CD4-positive, alpha-beta T cell treated with Interleukin-2 at 100 ng/mL for 4 hours (primary cell): ENCODE measurements at regions not wholly inside any gene's neighbourhood (a gene's known extent, or its start where the extent isn't known, plus 50 kb on each side); places are given as distances from the start of the nearest gene placed in this dataset.
"Not testable (repeated sequence)": the region's sequence is repeated elsewhere in the genome, so short reads cannot be mapped to it uniquely, and the experiment has no call there.

Experiments
- DNase-seq: peaks from one replicate; pipeline ENCODE4 v3.0.0-alpha.2; 2020; ENCODE audit warnings: low spot score

DNA sequence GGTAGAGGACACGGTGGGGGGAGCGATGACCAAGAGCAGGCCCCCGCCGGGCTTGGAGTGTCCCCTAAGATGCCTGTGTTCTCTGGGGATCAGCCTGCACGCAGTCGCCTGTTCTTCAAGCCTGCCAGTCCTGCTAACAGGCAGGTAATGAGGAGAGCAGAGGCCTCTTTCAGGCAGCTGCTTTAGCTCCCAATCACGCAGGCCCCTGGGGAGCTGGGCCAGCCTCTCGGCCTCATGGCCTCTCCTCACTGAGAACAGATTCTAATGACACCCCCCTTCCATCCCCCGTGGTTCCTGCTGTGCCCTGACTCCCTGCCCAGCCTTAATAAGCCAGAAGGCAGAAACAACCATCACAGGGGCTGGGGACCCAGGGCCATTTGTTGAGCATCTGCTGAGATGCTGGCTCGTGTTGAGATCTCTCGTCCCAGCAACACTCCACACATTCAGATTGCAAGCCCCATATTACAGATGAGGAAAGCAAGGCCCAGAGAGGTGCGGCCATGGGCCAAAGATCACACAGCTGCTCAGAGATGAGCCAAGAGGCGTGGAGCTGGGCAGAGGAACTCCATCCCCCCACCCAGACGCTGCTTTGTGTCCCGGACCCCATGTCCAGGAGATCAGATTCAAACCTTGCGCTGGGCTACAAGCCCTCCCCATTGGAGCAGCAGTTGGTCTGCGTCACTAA, 71.6 kb upstream of the CASZ1 start:
- DNase-seq = no peak

DNA sequence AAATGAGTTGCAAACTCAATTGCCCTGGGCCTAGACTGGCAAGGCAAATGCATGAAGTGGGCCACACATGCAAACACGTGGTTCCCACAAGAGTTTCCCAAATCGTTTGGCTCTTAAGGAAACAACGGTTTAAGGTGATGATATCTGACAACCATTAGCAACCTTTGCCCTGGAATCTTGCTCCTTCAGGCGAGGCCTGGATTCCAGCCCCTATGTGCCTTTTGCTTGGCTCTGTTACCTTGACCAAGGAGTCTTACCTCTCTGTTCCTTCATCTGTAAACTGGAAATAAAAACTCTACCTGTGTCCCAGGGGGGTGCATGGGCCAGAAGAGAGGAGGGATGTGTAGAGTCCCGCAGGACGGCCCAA, 72.1 kb upstream of the CASZ1 start:
- no peak for DNase-seq

DNA sequence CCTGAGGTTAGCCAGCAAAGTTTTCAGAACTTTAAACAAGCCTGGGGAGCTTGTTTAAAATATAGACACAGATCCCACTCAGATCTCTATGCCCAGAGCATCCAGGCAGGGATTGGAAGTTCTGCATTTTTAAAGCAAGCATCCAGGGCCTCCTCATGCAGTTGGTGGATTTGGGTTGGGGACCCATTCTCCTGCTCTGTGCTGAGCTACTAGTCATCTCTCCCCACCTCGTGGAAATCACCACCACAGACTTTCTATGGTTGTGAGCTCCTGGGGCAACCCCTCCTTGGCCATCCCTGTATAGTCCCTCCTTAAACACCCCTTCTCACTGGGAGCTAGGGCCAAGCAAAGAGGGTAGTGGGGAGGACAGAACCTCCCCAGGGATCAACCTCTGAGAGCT, 73.5 kb upstream of the CASZ1 start:
- no peak for DNase-seq

DNA sequence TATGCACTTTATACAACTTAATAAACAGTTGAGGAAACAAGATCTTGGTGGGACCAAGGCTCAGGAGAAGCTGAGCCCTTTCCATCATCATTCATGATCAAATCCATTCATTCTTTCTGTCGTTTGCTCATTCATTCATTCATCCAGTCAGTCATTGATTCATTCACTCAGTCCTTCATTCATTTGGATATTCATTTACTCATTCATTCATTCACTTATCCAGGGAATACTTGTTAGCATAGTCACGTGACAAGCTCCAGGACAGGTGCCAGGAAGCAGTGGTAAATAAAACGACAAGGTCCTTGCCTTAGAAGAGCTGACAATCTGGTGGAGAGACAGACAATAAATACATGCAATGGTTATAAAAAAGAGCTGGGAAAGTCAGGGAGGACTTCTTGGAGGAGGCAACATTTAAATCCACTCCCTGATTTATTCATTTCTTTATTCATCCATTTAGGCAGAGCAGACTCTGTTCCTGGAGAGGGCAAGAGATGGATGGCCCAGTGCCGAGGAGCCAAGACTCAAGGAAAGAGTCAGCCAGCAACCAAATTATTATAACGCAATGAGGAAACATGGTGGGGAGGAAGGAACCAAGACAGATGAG, 74.1 kb upstream of the CASZ1 start:
- DNase-seq = no peak

GRCh38 chr1:10873189-10873588, 76.7 kb upstream of the CASZ1 start:
- DNase-seq = no peak

- DNase-seq = no peak
Observed at GRCh38 chr1:10874351-10874750, 77.9 kb upstream of the CASZ1 start.

GRCh38 chr1:10877894-10878293, 81.4 kb upstream of the CASZ1 start:
- DNase-seq = no peak

- DNase-seq = no peak
Observed at GRCh38 chr1:10878469-10878868, 82.0 kb upstream of the CASZ1 start.

- no peak for DNase-seq
Observed at GRCh38 chr1:10880063-10880462, 83.6 kb upstream of the CASZ1 start.

GRCh38 chr1:10881046-10881445, 84.6 kb upstream of the CASZ1 start:
- no peak for DNase-seq

- DNase-seq = no peak
Observed at GRCh38 chr1:10882069-10882468, 85.6 kb upstream of the CASZ1 start.

- not testable (repeated sequence) for DNase-seq
Observed at GRCh38 chr1:10887032-10887431, 90.6 kb upstream of the CASZ1 start.

DNA sequence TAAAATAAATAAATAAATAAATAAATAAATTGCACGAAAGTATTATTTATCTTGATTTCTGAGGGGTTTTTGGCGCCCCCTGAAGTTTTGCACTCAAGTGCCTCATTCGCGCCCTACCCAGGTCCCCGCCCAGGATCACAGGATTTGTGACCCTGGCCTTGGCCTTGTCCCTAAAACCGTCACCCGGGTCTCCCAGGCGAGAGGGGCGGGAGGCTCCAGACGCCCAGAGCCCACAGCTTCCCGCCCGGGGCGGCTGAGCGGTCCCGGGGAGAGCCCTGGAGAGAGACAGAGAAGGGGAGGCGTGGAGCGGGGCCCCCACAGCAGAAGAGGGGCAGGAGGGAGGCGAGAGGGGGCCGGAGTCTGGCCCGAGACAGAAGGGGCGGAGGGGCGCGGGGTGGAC, 91.8 kb upstream of the CASZ1 start:
- DNase-seq = no peak

GRCh38 chr1:10888791-10889649, 92.6 kb upstream of the CASZ1 start:
- no peak for DNase-seq

- no peak for DNase-seq
Observed at GRCh38 chr1:10889650-10890353, 93.4 kb upstream of the CASZ1 start.

- DNase-seq = no peak
Observed at GRCh38 chr1:10890491-10891071, 94.1 kb upstream of the CASZ1 start.

DNA sequence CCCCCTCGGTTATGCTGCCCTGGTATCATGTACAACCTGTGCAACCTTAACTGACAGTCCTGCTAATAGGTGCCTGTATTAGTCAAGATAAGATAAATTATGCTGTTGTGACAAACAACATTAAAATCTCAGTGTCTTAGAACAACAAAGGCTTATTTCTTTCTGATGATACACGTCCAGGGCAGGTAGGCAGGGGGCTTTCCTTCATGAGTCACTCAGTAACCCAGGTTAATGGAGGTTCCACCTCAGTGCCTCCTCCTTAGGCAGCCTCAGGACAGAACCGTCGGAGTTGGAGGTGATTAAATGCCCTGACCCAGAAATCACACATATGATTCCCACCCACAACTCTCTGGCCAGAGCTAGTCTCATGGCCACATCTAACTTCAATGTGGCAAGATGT, 94.6 kb upstream of the CASZ1 start:
- DNase-seq = no peak

DNA sequence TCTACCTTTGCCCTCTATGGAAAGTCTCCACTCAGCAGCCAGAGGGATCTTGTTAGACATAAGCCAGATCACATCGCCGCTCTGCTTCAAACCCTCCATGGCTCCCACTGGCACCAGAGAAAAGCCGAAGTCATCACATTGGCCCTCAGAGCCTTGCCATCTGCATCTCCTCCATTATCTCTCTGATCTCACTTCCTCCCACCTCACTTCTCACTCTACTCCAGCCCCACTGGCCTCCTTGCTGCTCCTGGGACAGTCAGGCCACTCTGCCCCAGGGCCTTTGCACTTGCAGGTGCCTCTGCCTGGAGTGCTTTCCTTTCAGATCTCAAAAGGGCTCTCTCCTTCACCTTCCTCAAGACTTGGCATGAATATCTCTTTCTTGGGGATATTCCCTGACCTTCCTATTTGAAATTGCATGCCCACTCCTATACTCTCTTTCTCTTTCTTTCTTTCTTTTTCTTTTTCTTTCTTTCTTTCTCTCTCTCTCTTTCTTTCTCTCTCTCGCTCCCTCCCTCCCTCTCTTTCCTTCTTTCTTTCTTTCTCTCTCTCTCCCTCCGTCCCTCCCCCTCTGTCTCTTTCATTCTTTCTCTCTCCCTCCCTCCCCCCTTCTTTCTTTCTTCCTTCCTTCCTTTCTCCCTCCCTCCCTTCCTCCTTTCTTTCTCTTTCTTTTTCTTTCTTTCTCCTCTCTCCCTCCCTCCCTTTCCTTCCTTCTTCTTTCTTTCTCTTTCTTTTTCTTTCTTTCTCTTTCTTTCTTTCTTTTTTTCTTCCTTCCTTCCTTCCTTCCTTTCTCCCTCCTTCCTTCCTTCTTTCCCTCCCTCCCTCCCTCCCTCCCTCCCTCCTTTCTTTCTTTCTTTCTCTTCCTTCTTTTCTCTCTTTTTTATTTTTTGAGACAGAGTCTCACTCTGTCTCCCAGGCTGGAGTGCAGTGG, 96.0 kb upstream of the CASZ1 start:
- no peak for DNase-seq

GRCh38 chr1:10895621-10896020, 99.2 kb upstream of the CASZ1 start:
- DNase-seq = no peak

DNA sequence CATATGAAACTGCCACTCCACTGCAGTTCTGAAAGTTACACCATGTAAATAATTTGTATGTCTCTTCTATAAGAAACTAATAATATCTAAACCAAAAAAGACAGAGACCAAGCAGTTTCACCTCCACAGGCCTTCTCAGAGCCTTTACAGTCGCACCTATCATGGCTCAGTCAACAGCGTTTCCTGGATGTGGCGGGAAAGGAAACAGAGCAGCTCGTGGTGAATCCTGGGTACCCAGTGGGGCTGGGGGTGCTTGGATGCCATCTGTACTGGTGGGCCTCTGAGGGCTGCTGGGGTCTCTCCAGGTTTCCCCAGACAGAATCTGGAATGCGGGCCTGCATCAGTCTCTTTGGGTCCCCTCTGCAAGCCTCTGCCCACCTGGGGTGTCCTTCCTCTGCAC, 100.2 kb upstream of the CASZ1 start:
- DNase-seq = no peak

DNA sequence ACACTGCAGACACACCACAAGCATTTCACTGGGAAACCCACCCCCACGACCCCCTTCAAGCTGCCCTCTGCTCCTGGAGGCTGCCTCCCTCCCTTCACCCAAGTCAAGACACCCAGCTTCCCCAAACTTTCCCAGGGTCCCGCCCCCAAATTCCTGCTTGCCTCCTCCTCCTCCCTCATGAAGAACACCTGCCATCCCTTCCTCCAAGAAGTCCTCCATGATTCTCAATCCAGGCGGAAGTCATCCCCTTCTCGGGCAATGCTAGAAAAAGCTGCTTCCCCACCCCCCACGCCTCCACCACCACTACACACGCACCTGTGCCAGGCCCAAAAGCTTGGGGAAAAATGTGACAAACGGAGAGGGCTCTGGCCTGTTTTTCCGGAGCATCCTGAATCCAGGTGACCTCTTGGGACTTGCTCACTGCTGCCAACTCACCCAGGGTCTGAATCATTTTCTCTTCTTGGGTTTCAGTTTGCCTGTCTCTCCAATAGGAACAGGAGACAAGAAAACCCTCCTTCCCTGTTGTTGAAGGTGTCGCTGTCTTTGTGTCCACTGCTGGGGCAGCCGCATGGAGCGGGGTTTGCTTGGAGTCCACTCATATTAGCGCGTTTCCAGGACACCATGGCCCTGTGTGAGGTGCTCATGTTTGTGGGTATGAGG, 101.0 kb upstream of the CASZ1 start:
- no peak for DNase-seq
